ENCODE measurements at regions not wholly inside any gene's neighbourhood (a gene's known extent, or its start where the extent isn't known, plus 50 kb on each side); places are given as distances from the start of the nearest gene placed in this dataset.

- TF ChIP-seq PBX2 (CRISPR knock-in tag; IDR thresholded peaks at IDR 0.05; ENCODE audit: low read depth): no peak
- TF ChIP-seq PBX2 (tag; conservative IDR thresholded peaks at IDR 0.05; ENCODE audit: low read depth): peak; percentile 81
- TF ChIP-seq HDAC1 (IDR thresholded peaks at IDR 0.05): peak in 1 of 2 experiments; percentile 76; a peak in 2 of 4 replicates
- 0 out of 2 replicates have a peak, but pooled peaks have one; percentile 12 for TF ChIP-seq CREB3 (tag; conservative IDR thresholded peaks at IDR 0.05; ENCODE audit: low read depth)
- peak; percentile 36; the same call in 1 of the 2 replicates for TF ChIP-seq ZNF274 (IDR thresholded peaks at IDR 0.05; ENCODE audit: borderline replicate concordance, low read depth, low read length)
- peak; percentile 26; the same call in 1 of the 2 replicates for TF ChIP-seq ZHX1 (conservative IDR thresholded peaks at IDR 0.05; ENCODE audit: low read length)
- TF ChIP-seq REST (IDR thresholded peaks at IDR 0.05; ENCODE audit: borderline replicate concordance): peak; percentile 99
- no peak for TF ChIP-seq REST (CRISPR knock-in tag; IDR thresholded peaks at IDR 0.05; ENCODE audit: low read depth)
- TF ChIP-seq ZNF316 (IDR thresholded peaks at IDR 0.05): 0 out of 2 replicates have a peak, but pooled peaks have one; percentile 18
- TF ChIP-seq CEBPB (tag; IDR thresholded peaks at IDR 0.05): no peak
- TF ChIP-seq GATAD2A (IDR thresholded peaks at IDR 0.05): 0 out of 2 replicates have a peak, but pooled peaks have one; percentile 77
Measured at GRCh38 chr5:68420476-68421344, 205.2 kb downstream of the PIK3R1 start (continued).

Measured in K562 (cell line).